ENCODE measurements at regions not wholly inside any gene's neighbourhood (a gene's known extent, or its start where the extent isn't known, plus 50 kb on each side); places are given as distances from the start of the nearest gene placed in this dataset.

GRCh38 chr11:32033491-32033890 is 57.4 kb upstream of the RCN1 start:
- Histone ChIP-seq H3K9me3 (ENCODE audit: control insufficient read depth, insufficient read depth, low read depth, low read length) (no peaks in the 10 kb centered on the region), H3K79me2 (ENCODE audit: control insufficient read depth, insufficient read depth, low read length) (no peaks in the 10 kb centered on the region), H3K9ac (ENCODE audit: insufficient read depth, low read length) (no peak overlapping the region), H3K4me3 (replicated peaks in 1 of 4; ENCODE audit: control extremely low read depth in 1 of 4, insufficient read depth in 1 of 4, low read depth in 3 of 4, low read length in 4 of 4) (no peak overlapping the region), H2AFZ (ENCODE audit: low read length) (no peak overlapping the region), H3K27ac (ENCODE audit: insufficient read depth, low read length) (peak overlapping the region; percentile 55), H3K36me3 (ENCODE audit: control insufficient read depth, insufficient read depth, low read length) (no peaks in the 10 kb centered on the region), H3K27me3 (ENCODE audit: control insufficient read depth, insufficient read depth, low read length) (no peaks in the 10 kb centered on the region), H3K4me2 (ENCODE audit: extremely low read depth, insufficient read depth, low read length) (no peak overlapping the region), H4K20me1 (ENCODE audit: control insufficient read depth, extremely low read depth, insufficient read depth, low read length) (no peaks in the 10 kb centered on the region), H3K4me1 (ENCODE audit: control insufficient read depth, extremely low read depth, insufficient read depth, low read length) (peaks cover 5% of the 10 kb centered on the region)
- peak; percentile 5 to 30 for DNase-seq (ENCODE audit: low read depth in 2 of 2)
- TF ChIP-seq, protein P1, sequence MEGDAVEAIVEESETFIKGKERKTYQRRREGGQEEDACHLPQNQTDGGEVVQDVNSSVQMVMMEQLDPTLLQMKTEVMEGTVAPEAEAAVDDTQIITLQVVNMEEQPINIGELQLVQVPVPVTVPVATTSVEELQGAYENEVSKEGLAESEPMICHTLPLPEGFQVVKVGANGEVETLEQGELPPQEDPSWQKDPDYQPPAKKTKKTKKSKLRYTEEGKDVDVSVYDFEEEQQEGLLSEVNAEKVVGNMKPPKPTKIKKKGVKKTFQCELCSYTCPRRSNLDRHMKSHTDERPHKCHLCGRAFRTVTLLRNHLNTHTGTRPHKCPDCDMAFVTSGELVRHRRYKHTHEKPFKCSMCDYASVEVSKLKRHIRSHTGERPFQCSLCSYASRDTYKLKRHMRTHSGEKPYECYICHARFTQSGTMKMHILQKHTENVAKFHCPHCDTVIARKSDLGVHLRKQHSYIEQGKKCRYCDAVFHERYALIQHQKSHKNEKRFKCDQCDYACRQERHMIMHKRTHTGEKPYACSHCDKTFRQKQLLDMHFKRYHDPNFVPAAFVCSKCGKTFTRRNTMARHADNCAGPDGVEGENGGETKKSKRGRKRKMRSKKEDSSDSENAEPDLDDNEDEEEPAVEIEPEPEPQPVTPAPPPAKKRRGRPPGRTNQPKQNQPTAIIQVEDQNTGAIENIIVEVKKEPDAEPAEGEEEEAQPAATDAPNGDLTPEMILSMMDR (conservative IDR thresholded peaks at IDR 0.05 in 1 of 2, IDR thresholded peaks at IDR 0.05 in 1 of 2; ENCODE audit: low read depth in 1 of 2, low read length in 2 of 2) = no peak
- no peak for TF ChIP-seq EZH2 (IDR thresholded peaks at IDR 0.05; ENCODE audit: low read length, missing control alignments)

GRCh38 chr11:32033067-32033466 is 57.8 kb upstream of the RCN1 start:
- peak in 1 of 2 donors; percentile 15 for DNase-seq (ENCODE audit: low read depth in 2 of 2)
- Histone ChIP-seq H3K79me2 (ENCODE audit: control insufficient read depth, insufficient read depth, low read length) (no peaks in the 10 kb centered on the region), H3K4me3 (replicated peaks in 1 of 4; ENCODE audit: control extremely low read depth in 1 of 4, insufficient read depth in 1 of 4, low read depth in 3 of 4, low read length in 4 of 4) (no peak overlapping the region), H3K36me3 (ENCODE audit: control insufficient read depth, insufficient read depth, low read length) (no peaks in the 10 kb centered on the region), H3K27ac (ENCODE audit: insufficient read depth, low read length) (peak overlapping the region; percentile 55), H3K4me2 (ENCODE audit: extremely low read depth, insufficient read depth, low read length) (no peak overlapping the region), H3K4me1 (ENCODE audit: control insufficient read depth, extremely low read depth, insufficient read depth, low read length) (peaks cover 5% of the 10 kb centered on the region), H4K20me1 (ENCODE audit: control insufficient read depth, extremely low read depth, insufficient read depth, low read length) (no peaks in the 10 kb centered on the region), H3K9me3 (ENCODE audit: control insufficient read depth, insufficient read depth, low read depth, low read length) (no peaks in the 10 kb centered on the region), H2AFZ (ENCODE audit: low read length) (no peak overlapping the region), H3K9ac (ENCODE audit: insufficient read depth, low read length) (no peak overlapping the region), H3K27me3 (ENCODE audit: control insufficient read depth, insufficient read depth, low read length) (no peaks in the 10 kb centered on the region)
- TF ChIP-seq, protein P1 (conservative IDR thresholded peaks at IDR 0.05 in 1 of 2, IDR thresholded peaks at IDR 0.05 in 1 of 2; ENCODE audit: low read depth in 1 of 2, low read length in 2 of 2) = no peak
- TF ChIP-seq EZH2 (IDR thresholded peaks at IDR 0.05; ENCODE audit: low read length, missing control alignments) = no peak

- Histone ChIP-seq H3K27me3 (ENCODE audit: control insufficient read depth, insufficient read depth, low read length) (no peaks in the 10 kb centered on the region), H3K4me3 (replicated peaks in 1 of 4; ENCODE audit: control extremely low read depth in 1 of 4, insufficient read depth in 1 of 4, low read depth in 3 of 4, low read length in 4 of 4) (no peak overlapping the region), H2AFZ (ENCODE audit: low read length) (peak overlapping the region; percentile 1), H4K20me1 (ENCODE audit: control insufficient read depth, extremely low read depth, insufficient read depth, low read length) (no peaks in the 10 kb centered on the region), H3K9me3 (ENCODE audit: control insufficient read depth, insufficient read depth, low read depth, low read length) (no peaks in the 10 kb centered on the region), H3K79me2 (ENCODE audit: control insufficient read depth, insufficient read depth, low read length) (no peaks in the 10 kb centered on the region), H3K4me2 (ENCODE audit: extremely low read depth, insufficient read depth, low read length) (no peak overlapping the region), H3K9ac (ENCODE audit: insufficient read depth, low read length) (no peak overlapping the region), H3K36me3 (ENCODE audit: control insufficient read depth, insufficient read depth, low read length) (no peaks in the 10 kb centered on the region), H3K27ac (ENCODE audit: insufficient read depth, low read length) (peak overlapping the region; percentile 55), H3K4me1 (ENCODE audit: control insufficient read depth, extremely low read depth, insufficient read depth, low read length) (peaks cover 5% of the 10 kb centered on the region)
- TF ChIP-seq, protein P1 (conservative IDR thresholded peaks at IDR 0.05 in 1 of 2, IDR thresholded peaks at IDR 0.05 in 1 of 2; ENCODE audit: low read depth in 1 of 2, low read length in 2 of 2) = no peak
- TF ChIP-seq EZH2 (IDR thresholded peaks at IDR 0.05; ENCODE audit: low read length, missing control alignments) = no peak
- peak in 1 of 2 donors; percentile 12 for DNase-seq (ENCODE audit: low read depth in 2 of 2)
These were observed 58.4 kb upstream of the RCN1 start for GRCh38 chr11:32032478-32032877.
